GM18951 (cell line): ENCODE measurements at regions not wholly inside any gene's neighbourhood (a gene's known extent, or its start where the extent isn't known, plus 50 kb on each side); places are given as distances from the start of the nearest gene placed in this dataset.
"Not testable (repeated sequence)": the region's sequence is repeated elsewhere in the genome, so short reads cannot be mapped to it uniquely, and the experiment has no call there.

Experiments
- POLR2A ChIP-seq: IDR thresholded peaks from 4 replicates; pipeline ENCODE4 v1.6.1; 2011; ENCODE audit warnings: mild to moderate bottlenecking; ENCODE audit not compliant: insufficient read length, insufficient read depth; ENCODE audit errors: extremely low read depth
- in situ Hi-C: fragments of 300-500 bp; cut with MboI; formaldehyde crosslinking; loops from one replicate; pipeline ENCODE4 v1.12.0; 2022; ENCODE audit warnings: low sequenced_read_pairs, mixed read lengths, inconsistent platforms; ENCODE audit not compliant: unreplicated experiment

DNA sequence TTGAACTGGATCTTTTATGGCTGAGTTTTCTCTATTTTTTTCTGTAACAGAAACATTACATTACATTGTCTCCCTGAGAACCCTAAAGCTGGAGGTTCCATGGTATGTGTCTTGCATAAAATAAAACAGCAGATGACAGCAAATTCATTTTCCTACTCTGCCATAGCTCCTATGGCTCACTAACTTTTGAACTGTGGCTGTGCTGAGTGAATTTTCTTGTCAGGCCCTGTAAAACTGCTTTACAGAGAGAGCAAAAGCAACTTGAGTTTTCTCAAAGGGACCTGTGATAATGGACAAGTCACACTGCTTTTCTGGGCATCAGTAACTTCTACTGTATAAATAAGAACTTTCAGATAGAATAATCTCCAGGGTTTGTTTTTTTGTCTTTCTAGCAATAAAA is 129.9 kb upstream of the TSC22D2 start:
- in situ Hi-C loops, result no loop called here

GRCh38 chr3:150277444-150277843 is 130.7 kb upstream of the TSC22D2 start:
- in situ Hi-C loops, result no loop called here
- TF ChIP-seq POLR2A, result no peak

More for the DNA sequence above, 129.9 kb upstream of the TSC22D2 start:
- TF ChIP-seq POLR2A, result no peak

GRCh38 chr3:150275941-150276340 is 132.2 kb upstream of the TSC22D2 start:
- no peak for TF ChIP-seq POLR2A
- in situ Hi-C loops, result no loop called here

DNA sequence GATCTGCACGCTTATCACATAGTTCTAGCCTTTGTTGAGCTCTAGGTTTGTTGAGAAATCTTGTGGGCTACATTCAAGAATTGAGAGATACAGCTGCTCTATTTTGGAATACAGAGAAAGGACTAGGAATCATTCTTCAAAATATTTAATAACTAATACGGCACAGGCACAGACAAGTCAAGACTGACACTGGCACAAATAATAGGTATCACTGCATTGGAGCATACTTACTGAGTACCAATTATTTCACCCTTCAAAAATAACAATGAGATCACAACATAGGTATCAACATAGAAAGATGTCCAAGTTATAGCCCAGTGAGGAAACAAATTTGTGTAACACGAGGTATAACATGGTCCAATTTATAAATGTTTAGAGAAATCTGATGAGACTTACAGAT is 133.7 kb upstream of the TSC22D2 start:
- in situ Hi-C loops, result no loop called here
- TF ChIP-seq POLR2A, result no peak

DNA sequence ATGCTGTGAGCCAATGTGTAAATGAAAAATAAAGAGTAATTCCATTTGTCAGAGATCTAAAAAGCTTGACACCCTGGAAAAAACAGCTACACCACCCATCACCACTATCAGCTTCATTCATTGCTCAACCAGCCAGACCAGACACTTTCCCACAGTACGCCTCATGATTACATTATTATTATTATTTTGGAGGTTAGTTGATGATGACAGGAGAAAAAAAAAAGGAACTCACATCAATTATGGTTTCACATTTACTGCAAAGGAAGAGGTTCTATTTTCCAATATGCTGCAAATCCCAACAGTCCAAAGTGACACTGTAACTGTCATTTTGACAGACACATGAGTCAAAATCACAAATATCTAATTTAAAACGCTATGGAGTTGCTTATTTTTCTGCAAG is 134.7 kb upstream of the TSC22D2 start:
- in situ Hi-C loops, result no loop called here
- TF ChIP-seq POLR2A, result no peak

DNA sequence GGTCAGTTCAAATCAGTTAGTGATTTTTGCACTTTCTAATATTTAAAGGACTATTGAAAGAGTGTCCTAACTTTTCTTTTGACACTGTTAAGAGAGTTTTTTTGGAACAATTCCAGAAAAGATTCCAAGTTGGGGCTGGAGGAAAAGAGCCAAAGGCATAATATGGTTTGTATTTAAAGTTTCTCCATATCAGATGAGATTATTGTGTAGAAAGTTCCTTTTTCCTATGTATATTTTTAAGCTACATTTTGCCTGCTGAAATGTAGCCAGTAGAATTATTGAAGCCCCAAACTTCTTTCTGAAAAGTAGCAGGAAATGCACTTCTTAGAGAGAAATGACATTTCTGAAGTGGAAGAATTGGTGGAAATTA is 136.5 kb upstream of the TSC22D2 start:
- no peak for TF ChIP-seq POLR2A
- in situ Hi-C loops, result no loop called here

DNA sequence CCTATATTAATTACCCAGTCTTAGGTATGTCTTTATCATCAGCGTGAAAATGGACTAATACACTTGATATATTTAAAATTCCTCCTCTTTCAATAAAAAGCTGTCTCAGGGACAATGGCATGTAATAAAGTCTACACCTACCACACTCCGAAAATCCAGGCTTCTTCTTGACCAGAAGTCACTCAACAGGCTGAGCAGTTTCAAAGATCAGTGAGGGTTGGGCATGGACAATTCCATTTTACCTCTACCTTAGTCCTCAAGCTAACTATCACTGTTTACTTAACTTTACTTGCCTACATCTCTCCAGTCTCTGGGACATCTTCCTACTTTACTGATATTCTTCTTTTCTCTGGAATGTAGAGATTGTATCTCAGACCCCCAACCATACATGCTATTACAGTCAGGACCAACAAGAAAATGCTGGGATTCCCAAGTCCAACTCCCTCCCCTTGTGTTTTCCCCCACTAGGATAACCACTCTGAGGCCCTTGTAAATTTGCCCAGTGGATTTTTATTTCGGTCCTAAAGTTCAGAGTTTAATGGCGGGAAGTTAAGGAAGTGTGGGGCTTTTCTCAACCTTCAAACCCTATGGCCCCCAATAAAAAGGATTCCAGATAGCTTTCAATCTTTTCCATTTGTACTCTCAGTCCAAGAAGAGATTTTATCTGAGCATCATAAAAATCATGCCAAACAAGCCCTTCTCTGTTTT is 137.1 kb upstream of the TSC22D2 start:
- no peak for TF ChIP-seq POLR2A
- in situ Hi-C loops, result no loop called here

GRCh38 chr3:150270444-150270843 is 137.7 kb upstream of the TSC22D2 start:
- in situ Hi-C loops, result not testable (repeated sequence)

- TF ChIP-seq POLR2A, result no peak
- in situ Hi-C loops, result no loop called here
Observed at GRCh38 chr3:150269526-150269925, 138.6 kb upstream of the TSC22D2 start.

DNA sequence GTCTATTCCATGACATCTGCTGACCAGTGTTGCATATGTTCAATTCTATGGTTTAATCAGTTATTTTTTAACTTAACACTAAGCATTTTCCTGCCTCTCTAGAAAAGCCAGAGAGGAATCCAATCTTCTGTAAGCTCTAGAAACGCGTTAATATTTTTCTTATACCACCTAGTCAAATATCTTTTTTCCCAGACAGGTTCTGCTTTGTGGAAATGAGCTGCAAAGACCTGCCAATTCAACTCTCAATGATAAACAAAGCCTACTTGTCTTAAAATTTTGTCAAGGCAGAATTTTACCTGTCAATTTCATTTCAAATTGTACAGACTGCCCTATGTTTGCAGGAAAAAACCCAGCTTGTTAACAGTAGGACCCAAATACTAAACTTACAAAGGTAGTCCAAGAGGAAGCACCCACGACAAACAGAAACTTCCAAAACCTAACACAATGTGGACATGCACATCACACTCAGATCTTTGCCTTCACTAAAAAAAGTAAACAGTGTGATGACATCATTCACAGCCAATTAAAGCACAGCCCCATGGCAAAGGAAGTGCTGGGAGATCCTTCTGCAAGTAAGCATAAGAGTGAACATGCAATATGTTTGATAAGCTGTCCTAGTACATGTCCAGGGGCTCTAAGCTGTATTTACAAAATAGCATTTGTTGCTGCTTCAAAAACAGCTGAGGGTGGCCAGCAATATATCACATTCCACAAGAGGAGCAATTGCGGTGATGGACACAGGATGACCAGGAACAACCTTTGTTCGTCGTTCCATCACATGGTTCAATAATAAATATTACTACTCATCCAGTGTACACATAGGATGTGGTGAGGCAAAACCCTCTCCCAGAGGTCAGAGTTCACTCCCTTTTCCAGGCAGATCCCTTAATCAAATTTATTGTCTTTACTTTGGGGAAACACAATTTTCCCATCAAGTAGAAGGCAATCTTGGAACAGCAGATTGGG is 139.4 kb upstream of the TSC22D2 start:
- in situ Hi-C loops, result no loop called here
- TF ChIP-seq POLR2A, result no peak

- in situ Hi-C loops, result no loop called here
Observed at GRCh38 chr3:150267288-150267687, 140.8 kb upstream of the TSC22D2 start.

GRCh38 chr3:150265305-150265704 is 142.8 kb upstream of the TSC22D2 start:
- in situ Hi-C loops, result no loop called here
- TF ChIP-seq POLR2A, result no peak

More at GRCh38 chr3:150267288-150267687, 140.8 kb upstream of the TSC22D2 start:
- TF ChIP-seq POLR2A, result no peak

DNA sequence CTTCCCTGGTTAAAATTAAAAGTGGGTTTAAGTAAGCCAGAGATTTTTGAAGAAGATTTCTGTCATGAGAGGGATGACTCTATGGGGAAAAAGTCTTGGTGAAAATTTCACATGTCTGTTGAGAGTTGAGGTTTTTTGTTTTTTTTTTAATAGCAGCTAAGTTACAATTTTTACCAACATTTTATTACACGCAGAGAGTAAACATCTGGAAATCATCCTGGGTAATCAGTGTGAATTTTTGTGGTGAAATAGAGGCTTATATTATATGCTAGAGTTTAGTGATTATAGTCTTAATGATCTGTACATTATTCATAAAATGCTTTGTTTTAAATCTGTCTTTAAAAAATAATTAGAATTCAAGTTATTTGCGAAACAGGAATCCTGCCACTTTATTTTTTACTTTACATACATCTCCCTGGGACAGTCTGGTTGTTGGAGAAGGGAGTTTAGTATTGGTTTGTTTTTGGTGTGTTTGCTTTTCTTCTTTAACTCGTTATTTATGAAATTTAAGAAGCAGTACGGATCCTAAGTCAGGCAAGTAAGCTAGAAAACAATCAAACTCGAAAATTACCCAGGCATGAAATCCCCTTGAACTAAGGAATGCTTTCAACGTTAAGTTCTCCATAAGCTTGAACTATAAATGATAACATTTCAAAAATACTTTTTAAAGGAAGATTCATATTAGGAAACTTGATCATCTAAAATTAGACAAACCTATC is 143.4 kb upstream of the TSC22D2 start:
- in situ Hi-C loops, result no loop called here
- no peak for TF ChIP-seq POLR2A
